ENCODE measurements at regions not wholly inside any gene's neighbourhood (a gene's known extent, or its start where the extent isn't known, plus 50 kb on each side); places are given as distances from the start of the nearest gene placed in this dataset.
"Not testable (repeated sequence)": the region's sequence is repeated elsewhere in the genome, so short reads cannot be mapped to it uniquely, and the experiment has no call there.

DNA sequence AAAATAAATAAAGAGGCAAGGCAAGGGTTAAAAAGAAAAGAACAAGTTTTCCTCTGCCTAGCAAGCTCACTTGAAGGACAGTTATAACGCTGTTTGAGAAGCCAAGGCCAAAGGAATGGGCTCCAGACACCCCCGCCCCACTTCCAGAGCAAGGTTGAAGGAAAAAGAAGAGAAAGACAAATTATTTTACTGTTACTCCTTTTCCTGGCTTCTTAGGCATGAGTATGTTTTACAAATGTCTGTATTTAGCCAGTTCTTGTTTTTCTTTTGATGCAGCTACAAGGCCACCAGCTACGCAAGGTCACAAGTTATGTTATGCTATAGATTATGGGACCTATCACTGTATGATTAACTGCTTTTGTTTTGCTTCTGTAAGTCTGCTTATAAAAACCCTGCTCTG is 94.6 kb downstream of the ZNF22 start:
- H3K9me3 ChIP-seq = no peaks in the 10 kb centered on the region
- no peaks in the 10 kb centered on the region for H3K36me3 ChIP-seq
- no peak overlapping the region for H3K27ac ChIP-seq
- H3K27me3 ChIP-seq (replicated peaks; ENCODE audit: insufficient read depth) = no peaks in the 10 kb centered on the region
- DNase-seq (ENCODE audit: low spot score) (no peak), ATAC-seq (ENCODE audit: insufficient number of reproducible peaks, low FRiP score, low read depth) (no peak)
- peaks cover 0 to 6% of the 10 kb centered on the region in 2 donors for H3K4me1 ChIP-seq (ENCODE audit: control insufficient read depth in 1 of 2, low read depth in 2 of 2)
- TF ChIP-seq, protein P1, sequence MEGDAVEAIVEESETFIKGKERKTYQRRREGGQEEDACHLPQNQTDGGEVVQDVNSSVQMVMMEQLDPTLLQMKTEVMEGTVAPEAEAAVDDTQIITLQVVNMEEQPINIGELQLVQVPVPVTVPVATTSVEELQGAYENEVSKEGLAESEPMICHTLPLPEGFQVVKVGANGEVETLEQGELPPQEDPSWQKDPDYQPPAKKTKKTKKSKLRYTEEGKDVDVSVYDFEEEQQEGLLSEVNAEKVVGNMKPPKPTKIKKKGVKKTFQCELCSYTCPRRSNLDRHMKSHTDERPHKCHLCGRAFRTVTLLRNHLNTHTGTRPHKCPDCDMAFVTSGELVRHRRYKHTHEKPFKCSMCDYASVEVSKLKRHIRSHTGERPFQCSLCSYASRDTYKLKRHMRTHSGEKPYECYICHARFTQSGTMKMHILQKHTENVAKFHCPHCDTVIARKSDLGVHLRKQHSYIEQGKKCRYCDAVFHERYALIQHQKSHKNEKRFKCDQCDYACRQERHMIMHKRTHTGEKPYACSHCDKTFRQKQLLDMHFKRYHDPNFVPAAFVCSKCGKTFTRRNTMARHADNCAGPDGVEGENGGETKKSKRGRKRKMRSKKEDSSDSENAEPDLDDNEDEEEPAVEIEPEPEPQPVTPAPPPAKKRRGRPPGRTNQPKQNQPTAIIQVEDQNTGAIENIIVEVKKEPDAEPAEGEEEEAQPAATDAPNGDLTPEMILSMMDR (IDR thresholded peaks at IDR 0.05) = no peak
- H3K4me3 ChIP-seq = no peak overlapping the region

DNA sequence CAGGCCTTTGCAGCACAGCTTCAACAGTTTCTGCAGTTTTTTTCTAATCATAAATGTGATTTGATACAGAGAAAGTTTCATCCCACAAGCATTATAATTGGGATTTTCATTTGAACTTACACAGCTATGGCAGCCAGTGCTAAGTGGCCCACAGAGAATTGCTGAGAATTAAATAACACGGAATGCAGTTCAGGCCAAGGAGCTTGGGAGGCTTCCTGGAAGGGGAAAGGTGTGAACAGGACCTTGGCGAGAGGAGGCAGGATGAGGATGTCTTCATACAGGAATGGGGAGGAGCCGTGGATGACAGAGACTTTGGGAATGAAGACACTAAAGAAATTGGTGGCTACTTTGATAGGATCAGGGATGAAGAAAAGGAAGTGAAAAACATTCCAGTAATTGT is 95.3 kb downstream of the ZNF22 start:
- Histone ChIP-seq H3K4me3 (no peak overlapping the region), H3K27ac (no peak overlapping the region), H3K36me3 (no peaks in the 10 kb centered on the region), H3K9me3 (no peaks in the 10 kb centered on the region), H3K27me3 (replicated peaks; ENCODE audit: insufficient read depth) (no peaks in the 10 kb centered on the region), H3K4me1 (ENCODE audit: control insufficient read depth in 1 of 2, low read depth in 2 of 2) (peaks cover 0 to 6% of the 10 kb centered on the region in 2 donors)
- TF ChIP-seq, protein P1 (IDR thresholded peaks at IDR 0.05) = no peak
- DNase-seq (ENCODE audit: low spot score) (no peak), ATAC-seq (ENCODE audit: insufficient number of reproducible peaks, low FRiP score, low read depth) (no peak)

DNA sequence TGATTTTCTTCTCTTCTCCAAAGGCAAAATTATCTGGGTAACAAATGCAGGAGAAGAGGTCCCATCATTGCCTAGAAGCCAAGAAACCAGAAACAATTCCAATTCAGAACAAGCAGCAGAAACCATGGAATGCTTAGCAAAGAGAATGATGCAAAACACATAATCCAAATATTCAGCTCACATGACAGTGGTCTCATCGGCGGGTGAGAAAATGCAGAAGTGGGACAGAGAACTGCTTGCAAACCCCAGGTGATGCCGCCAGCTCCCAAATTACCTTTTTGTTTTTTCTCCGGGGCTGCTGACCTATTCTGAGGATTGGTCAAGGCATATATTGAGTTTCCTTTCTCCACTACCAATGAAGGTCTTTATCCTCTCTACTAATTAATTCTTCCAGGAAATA is 99.7 kb downstream of the ZNF22 start:
- Histone ChIP-seq H3K4me1 (ENCODE audit: control insufficient read depth in 1 of 2, low read depth in 2 of 2) (no peaks in the 10 kb centered on the region), H3K27ac (no peak overlapping the region), H3K27me3 (replicated peaks; ENCODE audit: insufficient read depth) (no peaks in the 10 kb centered on the region), H3K36me3 (no peaks in the 10 kb centered on the region), H3K9me3 (no peaks in the 10 kb centered on the region), H3K4me3 (no peak overlapping the region)
- TF ChIP-seq, protein P1 (IDR thresholded peaks at IDR 0.05) = no peak
- ATAC-seq (ENCODE audit: insufficient number of reproducible peaks, low FRiP score, low read depth) = no peak
- DNase-seq (ENCODE audit: low spot score) = no peak

DNA sequence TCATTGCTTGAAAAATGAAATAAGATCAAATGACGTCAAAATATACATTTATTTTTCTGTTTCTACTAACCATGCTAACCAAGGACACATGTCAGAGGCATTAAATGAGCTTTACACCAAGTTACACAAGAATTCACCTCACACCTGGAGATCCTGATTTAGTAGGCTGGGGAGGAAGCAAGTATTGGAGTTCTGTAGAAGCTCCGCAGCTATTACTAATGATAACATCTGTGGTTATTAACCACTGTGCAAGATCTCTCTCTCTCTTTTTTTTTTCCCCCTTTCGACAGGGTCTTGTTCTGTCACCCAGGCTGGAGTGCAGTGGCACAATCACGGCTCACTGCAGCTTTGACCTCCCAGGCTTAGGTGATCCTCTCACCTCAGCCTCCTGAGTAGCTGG is 104.0 kb downstream of the ZNF22 start:
- Histone ChIP-seq H3K4me1 (ENCODE audit: control insufficient read depth in 1 of 2, low read depth in 2 of 2) (no peaks in the 10 kb centered on the region), H3K4me3 (no peak overlapping the region), H3K9me3 (no peaks in the 10 kb centered on the region), H3K36me3 (no peaks in the 10 kb centered on the region), H3K27me3 (replicated peaks; ENCODE audit: insufficient read depth) (no peaks in the 10 kb centered on the region), H3K27ac (no peak overlapping the region)
- TF ChIP-seq, protein P1 (IDR thresholded peaks at IDR 0.05) = no peak
- DNase-seq (ENCODE audit: low spot score) (no peak), ATAC-seq (ENCODE audit: insufficient number of reproducible peaks, low FRiP score, low read depth) (no peak)

DNA sequence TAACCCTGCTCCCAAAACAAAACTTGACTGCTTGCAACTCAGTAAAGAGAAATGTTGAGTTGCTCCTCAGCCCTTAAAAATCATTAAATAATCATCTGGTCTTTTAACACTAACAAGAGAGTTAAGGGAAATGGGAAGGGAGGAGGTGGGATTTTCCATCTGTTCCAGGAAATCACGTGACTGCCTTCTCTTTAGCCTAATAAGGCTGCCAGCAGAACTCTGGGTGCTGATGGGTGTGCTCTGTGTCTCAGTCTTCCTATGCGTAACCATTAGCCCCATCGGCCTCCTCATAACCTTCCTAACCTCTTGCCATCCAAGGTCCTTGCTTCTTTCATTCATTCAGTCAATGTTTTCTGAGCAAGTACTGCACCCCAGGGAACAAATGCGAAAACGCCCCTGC is 104.6 kb downstream of the ZNF22 start:
- H3K4me1 ChIP-seq (ENCODE audit: control insufficient read depth in 1 of 2, low read depth in 2 of 2); H3K36me3 ChIP-seq; ATAC-seq (ENCODE audit: insufficient number of reproducible peaks, low FRiP score, low read depth); H3K4me3 ChIP-seq; H3K9me3 ChIP-seq; DNase-seq (ENCODE audit: low spot score); H3K27ac ChIP-seq; H3K27me3 ChIP-seq (replicated peaks; ENCODE audit: insufficient read depth): not testable (repeated sequence)

DNA sequence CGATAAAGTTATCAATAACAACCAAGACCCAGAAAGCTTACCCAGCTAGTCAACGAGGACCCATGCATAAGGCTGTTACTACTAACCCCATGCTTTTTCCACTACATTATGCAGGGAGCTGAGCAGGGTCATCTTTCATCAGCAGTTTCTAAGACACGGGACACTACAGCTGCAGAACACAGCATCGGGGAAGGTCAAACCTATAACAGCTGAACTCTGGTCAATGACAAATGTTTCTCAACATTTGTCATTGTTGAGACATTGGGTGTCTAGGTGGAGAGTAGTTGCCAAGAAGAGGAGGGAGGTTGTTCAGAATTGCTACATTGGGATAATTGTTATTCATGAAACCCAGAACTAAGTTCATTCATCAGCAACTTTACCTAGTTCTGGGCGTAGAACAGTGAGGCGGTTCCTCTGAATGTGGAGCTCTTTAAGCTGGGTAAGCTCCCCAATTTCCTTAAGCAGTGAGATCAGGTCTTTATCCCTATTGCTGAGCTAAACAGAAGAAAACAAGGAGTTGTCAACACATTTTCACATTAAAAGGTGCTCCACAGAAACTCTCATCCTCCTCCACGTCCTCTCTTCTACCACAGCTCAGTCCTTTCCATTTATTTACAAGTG is 105.6 kb downstream of the ZNF22 start:
- Histone ChIP-seq H3K36me3 (no peaks in the 10 kb centered on the region), H3K27me3 (replicated peaks; ENCODE audit: insufficient read depth) (no peaks in the 10 kb centered on the region), H3K9me3 (no peaks in the 10 kb centered on the region), H3K27ac (no peak overlapping the region), H3K4me3 (no peak overlapping the region), H3K4me1 (ENCODE audit: control insufficient read depth in 1 of 2, low read depth in 2 of 2) (no peaks in the 10 kb centered on the region)
- DNase-seq (ENCODE audit: low spot score) = no peak
- TF ChIP-seq, protein P1 (IDR thresholded peaks at IDR 0.05) = no peak
- no peak for ATAC-seq (ENCODE audit: insufficient number of reproducible peaks, low FRiP score, low read depth)
